ENCODE measurements at regions not wholly inside any gene's neighbourhood (a gene's known extent, or its start where the extent isn't known, plus 50 kb on each side); places are given as distances from the start of the nearest gene placed in this dataset.

DNA sequence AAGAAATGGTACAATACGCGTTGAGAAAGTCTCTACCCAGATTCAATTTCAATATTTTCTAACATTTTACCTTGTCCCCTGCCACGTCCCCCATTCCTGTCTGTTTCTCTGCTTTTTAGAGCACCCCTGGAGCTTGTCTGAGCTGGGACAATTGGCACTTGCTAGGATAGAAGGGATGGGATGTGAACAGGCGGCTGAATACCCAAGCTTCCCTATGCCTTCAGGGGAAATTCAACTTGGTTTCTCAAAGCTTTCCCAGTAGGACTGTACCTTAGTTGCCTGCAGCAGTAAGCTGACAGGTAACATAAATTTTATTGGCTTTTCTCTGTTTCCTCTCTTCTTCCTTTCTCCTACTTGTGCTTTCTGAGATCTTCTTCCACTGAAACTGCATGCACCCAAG is 1663.3 kb downstream of the EFNB2 start:
- WGBS, 2 experiments (ENCODE audit: insufficient coverage in 1 of 2, insufficient read length in 1 of 2): 0 to 60% methylated on average over 1 to 4 of the region's 4 CpGs
- Mint-ChIP-seq H3K4me1 (peaks cover 14% of the 10 kb centered on the region), H3K4me3 (no peak overlapping the region), H3K27ac (no peak overlapping the region), H3K36me3 (ENCODE audit: low read depth) (no peaks in the 10 kb centered on the region), H3K27me3 (ENCODE audit: insufficient read depth) (no peaks in the 10 kb centered on the region), H3K9me3 (peaks cover 4% of the 10 kb centered on the region)
- DNase-seq: no peak
- no peaks in the 10 kb centered on the region for H3K4me1 ChIP-seq (ENCODE audit: control insufficient read depth, insufficient read depth, low read length)
- H3K9me3 ChIP-seq (ENCODE audit: control insufficient read depth, low read length): no peaks in the 10 kb centered on the region
- H3K9ac ChIP-seq (ENCODE audit: extremely low read depth, low read length, poor library complexity, severe bottlenecking): no peak overlapping the region
- no peaks in the 10 kb centered on the region for H3K36me3 ChIP-seq (ENCODE audit: control insufficient read depth, insufficient read depth, low read length)
- H3K27me3 ChIP-seq (ENCODE audit: control insufficient read depth, insufficient read depth, low read length, poor library complexity, severe bottlenecking): no peaks in the 10 kb centered on the region
- no peak overlapping the region for H3K4me3 ChIP-seq (ENCODE audit: low read length)
- TF ChIP-seq, protein P1, sequence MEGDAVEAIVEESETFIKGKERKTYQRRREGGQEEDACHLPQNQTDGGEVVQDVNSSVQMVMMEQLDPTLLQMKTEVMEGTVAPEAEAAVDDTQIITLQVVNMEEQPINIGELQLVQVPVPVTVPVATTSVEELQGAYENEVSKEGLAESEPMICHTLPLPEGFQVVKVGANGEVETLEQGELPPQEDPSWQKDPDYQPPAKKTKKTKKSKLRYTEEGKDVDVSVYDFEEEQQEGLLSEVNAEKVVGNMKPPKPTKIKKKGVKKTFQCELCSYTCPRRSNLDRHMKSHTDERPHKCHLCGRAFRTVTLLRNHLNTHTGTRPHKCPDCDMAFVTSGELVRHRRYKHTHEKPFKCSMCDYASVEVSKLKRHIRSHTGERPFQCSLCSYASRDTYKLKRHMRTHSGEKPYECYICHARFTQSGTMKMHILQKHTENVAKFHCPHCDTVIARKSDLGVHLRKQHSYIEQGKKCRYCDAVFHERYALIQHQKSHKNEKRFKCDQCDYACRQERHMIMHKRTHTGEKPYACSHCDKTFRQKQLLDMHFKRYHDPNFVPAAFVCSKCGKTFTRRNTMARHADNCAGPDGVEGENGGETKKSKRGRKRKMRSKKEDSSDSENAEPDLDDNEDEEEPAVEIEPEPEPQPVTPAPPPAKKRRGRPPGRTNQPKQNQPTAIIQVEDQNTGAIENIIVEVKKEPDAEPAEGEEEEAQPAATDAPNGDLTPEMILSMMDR (conservative IDR thresholded peaks at IDR 0.05): no peak
- H3K27ac ChIP-seq (ENCODE audit: low read depth, low read length): no peak overlapping the region

DNA sequence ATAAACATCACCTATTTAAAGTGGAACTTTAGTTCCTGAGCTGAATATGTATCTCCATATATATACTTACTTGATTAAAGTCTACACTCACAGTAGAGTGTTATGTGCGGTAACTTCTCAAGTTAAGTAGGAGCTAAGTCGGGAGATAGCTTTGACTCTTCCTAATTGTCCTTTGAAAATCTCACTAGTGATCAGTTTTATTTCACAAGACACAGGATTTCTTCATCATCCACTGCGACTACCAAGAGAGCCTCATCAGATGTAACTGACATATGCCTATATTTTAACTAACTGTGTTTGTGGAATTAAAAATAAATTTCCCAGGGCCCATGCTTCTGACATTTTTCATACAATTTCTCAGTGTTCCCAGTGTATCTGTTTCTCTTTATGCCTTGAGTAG is 1664.0 kb downstream of the EFNB2 start:
- TF ChIP-seq, protein P1 (conservative IDR thresholded peaks at IDR 0.05): no peak
- Mint-ChIP-seq H3K4me1 (peaks cover 14% of the 10 kb centered on the region), H3K4me3 (no peak overlapping the region), H3K27me3 (ENCODE audit: insufficient read depth) (no peaks in the 10 kb centered on the region), H3K27ac (no peak overlapping the region), H3K9me3 (peaks cover 4% of the 10 kb centered on the region), H3K36me3 (ENCODE audit: low read depth) (no peaks in the 10 kb centered on the region)
- no peaks in the 10 kb centered on the region for H3K9me3 ChIP-seq (ENCODE audit: control insufficient read depth, low read length)
- no peak for DNase-seq
- H3K27ac ChIP-seq (ENCODE audit: low read depth, low read length): no peak overlapping the region
- H3K9ac ChIP-seq (ENCODE audit: extremely low read depth, low read length, poor library complexity, severe bottlenecking): no peak overlapping the region
- no peaks in the 10 kb centered on the region for H3K27me3 ChIP-seq (ENCODE audit: control insufficient read depth, insufficient read depth, low read length, poor library complexity, severe bottlenecking)
- H3K36me3 ChIP-seq (ENCODE audit: control insufficient read depth, insufficient read depth, low read length): no peaks in the 10 kb centered on the region
- no peak overlapping the region for H3K4me3 ChIP-seq (ENCODE audit: low read length)
- 83 to 100% methylated on average over 2 to 3 of the region's 3 CpGs for WGBS, 2 experiments (ENCODE audit: insufficient coverage in 1 of 2, insufficient read length in 1 of 2)
- H3K4me1 ChIP-seq (ENCODE audit: control insufficient read depth, insufficient read depth, low read length): no peaks in the 10 kb centered on the region

DNA sequence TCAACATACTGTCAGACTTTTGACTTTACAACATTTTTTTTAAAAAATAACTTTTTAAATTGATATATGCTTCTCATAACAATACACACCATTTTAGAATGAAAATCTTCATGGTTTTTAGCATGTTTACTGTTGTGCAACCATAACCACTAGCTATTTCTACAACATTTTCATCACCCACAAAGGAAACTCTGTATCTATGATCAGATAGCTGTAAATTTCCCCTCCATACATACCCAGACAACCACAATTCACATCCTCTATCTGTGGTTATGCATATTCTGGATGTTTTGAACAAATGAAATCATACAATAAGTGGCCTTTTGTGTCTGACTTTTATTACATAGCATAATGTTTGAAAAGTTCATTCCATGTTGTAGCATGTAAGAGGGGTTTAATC is 1666.0 kb downstream of the EFNB2 start:
- no peak overlapping the region for H3K4me3 ChIP-seq (ENCODE audit: low read length)
- Mint-ChIP-seq H3K27ac (no peak overlapping the region), H3K4me3 (no peak overlapping the region), H3K4me1 (peaks cover 14% of the 10 kb centered on the region), H3K36me3 (ENCODE audit: low read depth) (no peaks in the 10 kb centered on the region), H3K27me3 (ENCODE audit: insufficient read depth) (no peaks in the 10 kb centered on the region), H3K9me3 (no peaks in the 10 kb centered on the region)
- no peak for DNase-seq
- no peaks in the 10 kb centered on the region for H3K4me1 ChIP-seq (ENCODE audit: control insufficient read depth, insufficient read depth, low read length)
- H3K27me3 ChIP-seq (ENCODE audit: control insufficient read depth, insufficient read depth, low read length, poor library complexity, severe bottlenecking): no peaks in the 10 kb centered on the region
- no peaks in the 10 kb centered on the region for H3K36me3 ChIP-seq (ENCODE audit: control insufficient read depth, insufficient read depth, low read length)
- no peaks in the 10 kb centered on the region for H3K9me3 ChIP-seq (ENCODE audit: control insufficient read depth, low read length)
- TF ChIP-seq, protein P1 (conservative IDR thresholded peaks at IDR 0.05): no peak
- no peak overlapping the region for H3K9ac ChIP-seq (ENCODE audit: extremely low read depth, low read length, poor library complexity, severe bottlenecking)
- H3K27ac ChIP-seq (ENCODE audit: low read depth, low read length): no peak overlapping the region

Data from endodermal cell (in vitro differentiated cells).